Right cardiac atrium (tissue), 5 donors: ENCODE measurements at regions not wholly inside any gene's neighbourhood (a gene's known extent, or its start where the extent isn't known, plus 50 kb on each side); places are given as distances from the start of the nearest gene placed in this dataset.

ENCODE experiments used
- ATAC-seq, 2 donors: fragments of 200-7000 bp; cut with Tn5 transposase; one replicate each; pipeline versions ENCODE4 v1.8.0 to v1.9.1; 2020; ENCODE audit warnings: moderate library complexity in 2 of 2, mild to moderate bottlenecking in 1 of 2
- DNase-seq, 3 donors: peaks; one replicate each; pipeline ENCODE4 v3.0.0-alpha.2; 2020
- H3K27ac ChIP-seq: one replicate; pipeline ENCODE4 v1.5.1; 2013; ENCODE audit warnings: mild to moderate bottlenecking, low read length, control low read depth, moderate library complexity
- H3K27me3 ChIP-seq: one replicate; pipeline ENCODE4 v1.6.1; 2013; ENCODE audit not compliant: control insufficient read depth, insufficient read depth
- H3K4me1 ChIP-seq: one replicate; pipeline ENCODE4 v1.6.1; 2013; ENCODE audit warnings: low read length; ENCODE audit not compliant: control insufficient read depth, insufficient read depth
- H3K4me3 ChIP-seq: one replicate; pipeline ENCODE4 v1.5.1; 2013; ENCODE audit warnings: low read length, control low read depth
- H3K9me3 ChIP-seq: one replicate; pipeline ENCODE4 v1.6.1; 2013; ENCODE audit warnings: low read length; ENCODE audit not compliant: control insufficient read depth
- WGBS: extraction: QIAGEN DNeasy Blood & Tissue Kit; methylation state at CpG from one replicate; pipeline ENCODE4 v1.1.7; 2013; 5-methylcytosine and 5-hydroxymethylcytosine counted together
- intact Hi-C, 4 donors: fragments of 100-400 bp; cut with DNase I; formaldehyde crosslinking; loops; one replicate each; pipeline versions ENCODE4 v1.11.0 to v1.14.0; 2022 to 2023
- donor health status: healthy with polysubstance abuse.
- donor health status: DM: no; HTN: yes; CAD: no.
- donor health status: DM: no; HTN: no; CAD: no.
- donor health status: DM: no; HTN: yes; CAD: no; lungs with severe emphysema.
- donor health status: DM: yes; HTN: yes; CAD: no.

DNA sequence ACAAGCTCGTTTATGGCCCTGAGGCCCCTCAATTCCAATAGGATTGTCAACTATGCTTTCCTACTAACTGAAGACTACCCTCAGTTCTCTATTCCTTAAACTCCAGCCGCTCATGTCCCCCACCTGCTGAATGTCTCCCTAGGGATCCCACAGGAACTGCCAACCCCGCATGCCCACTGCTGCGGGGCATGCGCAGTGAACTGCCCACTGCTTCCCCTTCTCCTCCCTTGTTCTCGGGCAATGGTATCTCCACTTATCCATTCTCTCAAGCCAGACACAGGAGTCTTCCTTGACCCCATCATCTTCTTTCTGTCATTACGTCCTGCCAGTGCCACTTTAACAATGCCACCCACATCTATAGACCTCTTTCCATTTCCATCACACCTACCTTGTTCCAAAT lies 90.0 kb downstream of the FGF18 start:
- no peak overlapping the region for H3K4me3 ChIP-seq
- H3K4me1 ChIP-seq = no peaks in the 10 kb centered on the region
- WGBS = 91% methylated on average over 7 of the region's 7 CpGs
- H3K27ac ChIP-seq = no peak overlapping the region
- DNase-seq (no peak), ATAC-seq (no peak)
- H3K27me3 ChIP-seq = no peaks in the 10 kb centered on the region
- no peaks in the 10 kb centered on the region for H3K9me3 ChIP-seq
- intact Hi-C loops = no loop called here

DNA sequence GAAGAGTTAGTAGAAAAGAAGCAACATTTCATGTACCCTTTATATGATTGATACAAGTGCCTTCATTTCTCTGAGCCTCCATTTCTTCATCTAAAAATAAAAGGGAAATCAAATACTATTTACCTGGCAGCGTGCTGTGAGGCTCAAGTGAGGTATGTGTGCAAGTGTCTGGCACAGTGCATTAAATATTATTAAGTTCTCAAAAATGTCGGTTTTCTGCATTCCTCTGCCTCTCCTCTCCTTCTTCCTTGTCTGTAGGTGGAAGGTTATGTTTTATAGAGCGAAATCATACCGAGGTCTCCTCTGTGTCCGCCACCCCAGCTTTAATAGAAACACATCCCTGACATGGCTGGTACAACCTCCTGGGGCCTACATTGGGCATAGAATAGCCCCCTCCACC lies 93.0 kb downstream of the FGF18 start:
- WGBS = 93% methylated on average over 5 of the region's 5 CpGs
- no peaks in the 10 kb centered on the region for H3K4me1 ChIP-seq
- no peak for DNase-seq
- H3K9me3 ChIP-seq = no peaks in the 10 kb centered on the region
- intact Hi-C loops = no loop called here
- no peak overlapping the region for H3K4me3 ChIP-seq
- H3K27me3 ChIP-seq = no peaks in the 10 kb centered on the region
- no peak overlapping the region for H3K27ac ChIP-seq
- no peak for ATAC-seq

DNA sequence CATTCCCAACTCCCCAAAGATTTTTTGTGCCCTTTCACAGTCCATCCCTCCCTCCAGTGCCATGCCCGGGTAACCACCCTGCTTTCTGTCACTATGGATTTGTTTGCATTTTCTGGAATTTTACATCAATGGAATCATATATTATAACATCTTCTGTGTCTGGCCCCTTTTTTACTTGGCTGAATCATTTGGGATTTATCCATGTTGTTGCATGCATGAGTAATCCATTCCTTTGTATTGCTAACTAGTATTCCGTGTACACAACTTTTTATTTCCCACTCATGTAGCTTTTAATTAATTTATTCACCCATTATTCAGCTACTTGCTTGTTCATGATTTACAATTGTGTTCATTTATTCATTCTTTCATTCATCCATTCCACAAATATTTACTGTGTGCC lies 94.1 kb downstream of the FGF18 start:
- DNase-seq = no peak
- Histone ChIP-seq H3K27ac (no peak overlapping the region), H3K4me3 (no peak overlapping the region), H3K4me1 (no peaks in the 10 kb centered on the region), H3K9me3 (no peaks in the 10 kb centered on the region), H3K27me3 (no peaks in the 10 kb centered on the region)
- WGBS = 82% methylated on average over 2 of the region's 2 CpGs
- intact Hi-C loops = no loop called here
- ATAC-seq = no peak

DNA sequence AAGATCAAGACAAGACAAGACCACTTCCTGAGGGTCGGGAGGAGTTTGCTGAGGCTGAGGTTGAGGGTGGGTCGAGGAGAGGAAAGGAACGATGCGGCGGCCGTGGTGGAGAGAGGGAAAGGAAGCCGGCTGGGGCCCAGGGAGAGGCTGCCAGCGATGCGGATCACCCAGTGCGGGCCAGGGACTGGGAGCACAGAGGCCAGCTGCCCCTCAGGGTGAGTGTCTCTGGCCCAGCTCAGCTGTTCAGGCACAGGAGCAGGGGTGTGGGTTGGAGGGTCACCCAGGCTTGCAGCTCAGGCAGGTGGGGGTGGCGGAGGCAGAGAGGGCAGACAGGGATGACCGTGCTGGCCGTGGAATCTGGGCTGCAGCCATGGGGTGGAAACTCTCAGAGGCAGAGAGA lies 99.5 kb downstream of the FGF18 start:
- Histone ChIP-seq H3K27ac (no peak overlapping the region), H3K4me3 (no peak overlapping the region), H3K4me1 (peaks cover 3% of the 10 kb centered on the region), H3K9me3 (no peaks in the 10 kb centered on the region), H3K27me3 (no peaks in the 10 kb centered on the region)
- no peak for ATAC-seq
- WGBS = 92% methylated on average over 13 of the region's 13 CpGs
- intact Hi-C loops = no loop called here
- no peak for DNase-seq

DNA sequence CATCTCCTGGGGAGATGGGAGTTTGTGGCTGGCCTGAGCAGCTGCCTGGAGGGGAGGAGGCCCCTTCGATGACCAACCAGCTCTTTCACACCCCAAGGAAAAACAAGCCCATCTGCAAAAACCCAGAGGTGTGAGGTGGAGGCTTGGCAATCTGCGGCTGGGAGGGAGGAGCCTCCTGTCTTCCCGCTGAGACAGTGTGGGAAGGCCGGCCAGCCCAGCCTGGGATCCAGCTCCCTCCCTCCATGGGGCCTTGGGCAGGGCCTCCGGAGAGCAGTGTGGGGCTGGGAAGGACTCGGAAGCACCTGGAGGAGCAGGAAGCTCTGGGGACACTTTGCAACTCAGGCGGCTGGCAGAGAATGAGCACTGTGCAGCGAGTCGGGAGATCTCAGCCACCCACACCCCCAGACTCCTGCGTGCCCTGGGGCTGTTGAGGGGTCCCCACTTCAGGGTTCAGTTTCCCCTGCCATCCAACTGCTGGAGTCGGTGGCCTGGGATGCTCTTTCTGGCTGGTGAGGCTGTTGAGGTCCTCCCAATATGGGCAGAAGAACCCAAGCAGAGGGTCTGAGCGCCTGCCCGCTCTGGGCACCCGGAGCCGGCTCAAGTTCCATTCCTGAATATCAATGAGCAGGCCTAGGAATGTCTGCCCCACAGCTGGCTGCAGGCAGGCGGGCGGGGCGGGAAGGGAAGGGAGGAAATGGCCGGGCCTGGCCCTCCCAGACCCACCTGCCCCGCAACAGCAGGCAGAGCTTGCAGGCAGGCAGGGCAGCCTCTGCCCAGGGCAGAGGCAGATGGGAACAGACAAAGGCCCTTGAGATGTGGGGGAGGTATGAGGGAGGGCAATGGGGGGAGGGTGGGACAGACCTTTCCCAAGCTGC lies 101.1 kb downstream of the FGF18 start:
- peak; percentile 47 to 79 for ATAC-seq
- H3K27ac ChIP-seq = no peak overlapping the region
- intact Hi-C loops = no loop called here
- DNase-seq = peak; percentile 44 to 76 (median 54)
- no peaks in the 10 kb centered on the region for H3K27me3 ChIP-seq
- no peaks in the 10 kb centered on the region for H3K9me3 ChIP-seq
- no peak overlapping the region for H3K4me3 ChIP-seq
- peaks cover 3% of the 10 kb centered on the region for H3K4me1 ChIP-seq
- 58% methylated on average over 20 of the region's 20 CpGs for WGBS

DNA sequence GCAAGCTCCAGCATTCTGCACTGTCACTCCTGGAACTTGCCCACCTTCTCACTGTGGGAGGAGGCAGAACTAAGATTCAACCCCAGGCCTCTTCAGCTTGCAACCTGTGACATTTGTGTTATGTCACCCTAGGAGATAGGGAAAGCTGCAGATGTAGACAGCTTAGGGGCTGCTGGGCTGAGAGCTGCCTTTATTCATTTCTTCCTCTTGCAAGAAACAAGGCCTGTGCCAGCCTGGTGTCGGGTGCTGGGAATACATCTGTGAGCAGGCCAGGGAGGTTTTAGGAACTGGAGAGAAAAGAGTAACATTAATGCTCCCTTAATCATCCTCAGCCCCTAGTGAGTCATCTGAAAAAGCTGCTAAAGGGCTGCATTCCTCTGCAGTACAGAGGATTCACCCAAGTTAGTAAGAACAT lies 101.8 kb downstream of the FGF18 start:
- intact Hi-C loops = no loop called here
- ATAC-seq (peak; percentile 19 to 68), DNase-seq (peak in 1 of 3 donors; percentile 55)
- no peaks in the 10 kb centered on the region for H3K9me3 ChIP-seq
- no peak overlapping the region for H3K27ac ChIP-seq
- no peak overlapping the region for H3K4me3 ChIP-seq
- peaks cover 3% of the 10 kb centered on the region for H3K4me1 ChIP-seq
- 68% methylated on average over 1 of the region's 1 CpG for WGBS
- no peaks in the 10 kb centered on the region for H3K27me3 ChIP-seq

DNA sequence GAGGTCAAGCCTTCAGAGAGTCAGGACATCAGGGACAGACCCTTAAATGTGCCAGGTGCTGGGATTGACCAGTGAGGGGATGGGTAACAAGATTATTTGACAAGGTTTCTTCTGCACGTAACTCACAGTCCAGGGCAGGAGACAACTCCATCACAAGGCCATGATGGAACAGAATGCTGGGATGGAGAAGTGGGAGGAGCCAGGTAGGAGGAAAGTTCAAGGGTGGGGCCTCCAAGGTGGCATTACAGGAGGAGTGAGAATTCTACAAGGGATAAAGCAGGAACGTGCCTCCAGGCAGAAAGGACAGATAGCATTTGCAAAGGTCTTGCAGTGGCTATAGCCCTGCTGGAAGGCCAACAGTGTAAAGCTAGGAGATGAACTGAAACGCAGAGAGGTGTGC lies 102.2 kb downstream of the FGF18 start:
- no peak overlapping the region for H3K27ac ChIP-seq
- no peaks in the 10 kb centered on the region for H3K9me3 ChIP-seq
- intact Hi-C loops = no loop called here
- H3K4me3 ChIP-seq = no peak overlapping the region
- no peaks in the 10 kb centered on the region for H3K27me3 ChIP-seq
- DNase-seq (no peak), ATAC-seq (no peak)
- 83% methylated on average over 3 of the region's 3 CpGs for WGBS
- peaks cover 3% of the 10 kb centered on the region for H3K4me1 ChIP-seq

DNA sequence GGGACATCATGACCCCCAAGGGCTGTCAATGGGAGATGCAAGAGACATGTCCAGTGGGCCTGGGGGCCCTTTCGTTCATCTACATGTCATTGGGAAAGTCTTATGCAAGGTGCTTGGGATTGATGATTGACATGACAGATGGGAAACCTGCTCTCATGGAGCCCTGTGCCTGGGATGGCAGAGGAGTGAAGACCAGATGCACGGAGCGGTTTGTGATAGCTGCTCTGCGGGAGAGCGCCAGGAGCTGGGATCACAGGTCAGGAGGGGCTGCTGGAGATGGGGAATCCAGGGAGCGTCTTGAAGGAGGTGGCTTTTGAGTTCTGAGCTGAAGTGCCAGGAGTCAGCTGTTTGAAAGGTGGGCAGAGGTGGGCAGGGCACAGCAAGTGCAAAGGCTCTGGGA lies 104.3 kb downstream of the FGF18 start:
- no peak for DNase-seq
- H3K27ac ChIP-seq = no peak overlapping the region
- H3K4me3 ChIP-seq = no peak overlapping the region
- H3K9me3 ChIP-seq = no peaks in the 10 kb centered on the region
- 88% methylated on average over 6 of the region's 6 CpGs for WGBS
- intact Hi-C loops = no loop called here
- H3K4me1 ChIP-seq = peaks cover 3% of the 10 kb centered on the region
- H3K27me3 ChIP-seq = no peaks in the 10 kb centered on the region
- no peak for ATAC-seq

DNA sequence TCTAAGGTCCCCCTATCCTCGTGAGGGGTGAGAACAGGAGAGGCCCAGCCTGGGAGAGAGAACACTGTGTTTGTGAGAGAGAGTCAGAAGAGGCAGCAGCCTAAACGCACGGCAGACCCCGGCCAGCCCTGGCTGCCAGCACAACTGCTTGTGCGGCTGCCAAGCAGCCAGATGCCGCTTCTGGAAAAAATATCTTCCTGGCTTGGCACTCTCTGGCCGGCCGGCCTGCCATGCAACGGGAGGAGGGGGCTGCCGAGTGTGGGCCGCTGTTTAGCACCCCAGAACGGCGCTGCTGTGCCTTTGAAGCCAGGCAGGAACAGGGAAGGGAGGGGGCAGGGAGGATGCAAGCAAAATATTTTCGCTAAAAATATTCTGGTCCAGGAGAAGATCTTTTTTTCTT lies 105.0 kb downstream of the FGF18 start:
- no peak overlapping the region for H3K4me3 ChIP-seq
- peaks cover 3% of the 10 kb centered on the region for H3K4me1 ChIP-seq
- intact Hi-C loops = no loop called here
- peak in 1 of 2 donors; percentile 27 for ATAC-seq
- H3K9me3 ChIP-seq = no peaks in the 10 kb centered on the region
- no peaks in the 10 kb centered on the region for H3K27me3 ChIP-seq
- WGBS = 17% methylated on average over 14 of the region's 14 CpGs
- DNase-seq = peak in 2 of 3 donors; percentile 29 to 69
- H3K27ac ChIP-seq = no peak overlapping the region

DNA sequence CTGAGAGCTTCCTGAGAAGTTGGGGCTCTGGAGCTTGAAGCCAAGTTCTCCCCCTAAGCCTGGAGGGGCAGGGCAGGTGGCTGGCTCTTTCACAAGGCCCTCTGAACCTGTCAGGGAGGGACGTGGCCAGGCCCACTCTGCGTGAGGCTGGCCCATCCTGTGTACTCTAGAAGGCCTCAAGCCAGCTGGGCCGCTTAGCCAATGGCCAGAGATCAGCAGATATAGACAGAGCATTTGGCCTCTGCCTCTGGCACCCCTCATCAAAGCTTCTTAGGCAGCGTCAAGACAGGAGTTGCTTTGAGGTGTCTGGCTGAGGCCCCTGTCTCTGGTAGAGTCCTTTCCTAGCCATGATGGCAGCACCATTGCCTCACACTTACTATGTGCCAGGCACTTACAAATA lies 105.6 kb downstream of the FGF18 start:
- intact Hi-C loops = no loop called here
- DNase-seq (no peak), ATAC-seq (peak in 1 of 2 donors; percentile 30)
- WGBS = 59% methylated on average over 4 of the region's 4 CpGs
- no peak overlapping the region for H3K4me3 ChIP-seq
- H3K4me1 ChIP-seq = peaks cover 3% of the 10 kb centered on the region
- H3K9me3 ChIP-seq = no peaks in the 10 kb centered on the region
- no peaks in the 10 kb centered on the region for H3K27me3 ChIP-seq
- no peak overlapping the region for H3K27ac ChIP-seq

DNA sequence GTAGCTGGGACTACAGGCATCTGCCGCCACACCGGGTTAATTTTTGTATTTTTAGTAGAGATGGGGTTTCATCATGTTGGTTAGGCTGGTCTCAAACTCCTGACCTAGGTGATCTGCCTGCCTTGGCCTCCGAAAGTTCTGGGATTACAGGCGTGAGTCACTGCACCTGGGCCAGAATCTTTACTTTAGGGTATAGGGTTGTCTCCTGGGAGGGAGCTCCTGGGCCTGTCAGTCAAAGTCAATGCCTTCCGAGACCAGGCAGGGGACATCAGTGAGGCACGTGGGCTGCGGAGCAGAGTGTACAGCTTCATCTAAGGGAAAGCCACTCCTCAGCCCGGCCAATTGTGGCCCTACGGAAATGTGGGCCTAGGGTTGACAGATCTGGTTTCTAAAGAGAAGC lies 108.6 kb downstream of the FGF18 start:
- Histone ChIP-seq H3K27me3 (no peaks in the 10 kb centered on the region), H3K4me1 (no peaks in the 10 kb centered on the region), H3K9me3 (no peaks in the 10 kb centered on the region), H3K4me3 (no peak overlapping the region), H3K27ac (no peak overlapping the region)
- ATAC-seq = no peak
- intact Hi-C loops = no loop called here
- DNase-seq = no peak
- 92% methylated on average over 9 of the region's 9 CpGs for WGBS
